Coronary artery (tissue), 2 donors: ENCODE measurements at regions not wholly inside any gene's neighbourhood (a gene's known extent, or its start where the extent isn't known, plus 50 kb on each side); places are given as distances from the start of the nearest gene placed in this dataset.

Source experiments
- DNase-seq: peaks from one replicate; pipeline ENCODE4 v3.0.0-alpha.2; 2017; ENCODE audit warnings: low spot score
- H3K27ac ChIP-seq, 2 donors: fragments of 200-600 bp; sonication (generic); one replicate each; pipeline ENCODE4 v1.5.1; 2016 to 2019
- H3K4me3 ChIP-seq: fragments of 200-600 bp; sonication (generic); 2 replicates; pipeline ENCODE4 v1.5.1; 2016; ENCODE audit warnings: mild to moderate bottlenecking, moderate library complexity
- TF ChIP-seq, protein P1 (sequence below): fragments of 200-600 bp; sonication (generic); IDR thresholded peaks from one replicate; pipeline ENCODE4 v1.5.1; 2019; ENCODE audit warnings: antibody characterized with exemption

DNA sequence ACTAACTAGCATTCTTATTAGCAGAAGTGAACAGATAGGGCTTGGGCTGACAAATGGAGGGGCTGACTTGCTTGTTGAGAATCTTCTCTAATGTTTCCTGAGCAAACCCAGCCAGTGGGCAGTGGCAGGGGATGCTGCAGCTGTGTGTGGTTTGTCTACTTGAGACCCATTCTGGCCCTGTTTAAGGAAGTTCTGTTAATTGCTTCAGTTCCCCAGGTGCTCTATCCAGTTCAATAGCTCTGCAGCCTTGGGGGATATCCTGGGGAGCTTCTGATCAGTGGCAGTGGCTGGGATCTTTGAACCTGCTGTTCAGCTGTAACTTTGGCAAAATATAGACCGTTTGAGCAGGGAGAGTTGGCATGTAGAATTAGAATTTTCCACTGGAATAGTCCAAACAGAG, 137.4 kb downstream of the ZNF326 start:
- Histone ChIP-seq H3K4me3 (no peak overlapping the region), H3K27ac (no peak overlapping the region)
- TF ChIP-seq, protein P1, sequence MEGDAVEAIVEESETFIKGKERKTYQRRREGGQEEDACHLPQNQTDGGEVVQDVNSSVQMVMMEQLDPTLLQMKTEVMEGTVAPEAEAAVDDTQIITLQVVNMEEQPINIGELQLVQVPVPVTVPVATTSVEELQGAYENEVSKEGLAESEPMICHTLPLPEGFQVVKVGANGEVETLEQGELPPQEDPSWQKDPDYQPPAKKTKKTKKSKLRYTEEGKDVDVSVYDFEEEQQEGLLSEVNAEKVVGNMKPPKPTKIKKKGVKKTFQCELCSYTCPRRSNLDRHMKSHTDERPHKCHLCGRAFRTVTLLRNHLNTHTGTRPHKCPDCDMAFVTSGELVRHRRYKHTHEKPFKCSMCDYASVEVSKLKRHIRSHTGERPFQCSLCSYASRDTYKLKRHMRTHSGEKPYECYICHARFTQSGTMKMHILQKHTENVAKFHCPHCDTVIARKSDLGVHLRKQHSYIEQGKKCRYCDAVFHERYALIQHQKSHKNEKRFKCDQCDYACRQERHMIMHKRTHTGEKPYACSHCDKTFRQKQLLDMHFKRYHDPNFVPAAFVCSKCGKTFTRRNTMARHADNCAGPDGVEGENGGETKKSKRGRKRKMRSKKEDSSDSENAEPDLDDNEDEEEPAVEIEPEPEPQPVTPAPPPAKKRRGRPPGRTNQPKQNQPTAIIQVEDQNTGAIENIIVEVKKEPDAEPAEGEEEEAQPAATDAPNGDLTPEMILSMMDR, result no peak
- no peak for DNase-seq

- Histone ChIP-seq H3K4me3 (no peak overlapping the region), H3K27ac (no peak overlapping the region)
- no peak for DNase-seq
- TF ChIP-seq, protein P1, result no peak
Measured at GRCh38 chr1:90127288-90127953, 132.5 kb downstream of the ZNF326 start.

- Histone ChIP-seq H3K4me3 (no peak overlapping the region), H3K27ac (no peak overlapping the region)
- DNase-seq, result no peak
- TF ChIP-seq, protein P1, result no peak
Measured at GRCh38 chr1:90126834-90127233, 131.9 kb downstream of the ZNF326 start.

DNA sequence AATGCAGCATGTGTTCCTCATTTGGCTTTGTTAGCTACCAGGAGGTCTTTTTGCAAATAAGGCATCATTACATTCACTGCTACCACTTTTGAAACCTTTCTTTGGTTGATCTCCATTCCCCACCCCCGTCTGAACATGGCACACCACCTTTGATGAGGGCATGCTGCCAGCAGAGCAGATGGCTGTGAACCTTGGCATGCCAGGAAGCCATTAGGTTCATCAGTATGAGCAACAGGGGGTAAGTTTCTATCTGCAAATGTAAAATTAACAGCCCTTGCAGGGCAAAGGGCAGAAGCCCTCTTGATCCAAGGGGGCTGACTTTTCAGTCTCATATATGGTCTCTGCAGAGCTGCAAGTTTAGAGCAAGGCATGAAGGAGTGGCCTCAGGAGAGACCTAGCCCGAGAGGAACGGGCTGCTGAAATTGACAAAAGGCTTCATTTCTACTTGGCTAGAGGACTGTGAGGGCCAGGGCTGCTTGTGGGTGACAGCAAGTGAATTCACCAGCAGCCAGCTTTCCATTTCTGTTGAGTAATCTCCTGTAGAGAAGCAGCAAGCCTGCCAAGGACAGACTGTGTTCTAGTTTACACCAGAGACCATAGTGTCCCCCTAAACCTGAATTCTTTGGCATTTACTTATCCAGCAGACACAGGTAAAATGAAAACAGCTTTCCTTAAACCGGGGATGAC, 127.9 kb downstream of the ZNF326 start:
- DNase-seq, result no peak

GRCh38 chr1:90114521-90115141, 119.7 kb downstream of the ZNF326 start:
- Histone ChIP-seq H3K27ac (no peak overlapping the region), H3K4me3 (no peak overlapping the region)
- DNase-seq, result no peak
- TF ChIP-seq, protein P1, result peak; percentile 27

More for the DNA sequence above, 127.9 kb downstream of the ZNF326 start:
- H3K27ac ChIP-seq, result no peak overlapping the region
- TF ChIP-seq, protein P1, result no peak
- no peak overlapping the region for H3K4me3 ChIP-seq

DNA sequence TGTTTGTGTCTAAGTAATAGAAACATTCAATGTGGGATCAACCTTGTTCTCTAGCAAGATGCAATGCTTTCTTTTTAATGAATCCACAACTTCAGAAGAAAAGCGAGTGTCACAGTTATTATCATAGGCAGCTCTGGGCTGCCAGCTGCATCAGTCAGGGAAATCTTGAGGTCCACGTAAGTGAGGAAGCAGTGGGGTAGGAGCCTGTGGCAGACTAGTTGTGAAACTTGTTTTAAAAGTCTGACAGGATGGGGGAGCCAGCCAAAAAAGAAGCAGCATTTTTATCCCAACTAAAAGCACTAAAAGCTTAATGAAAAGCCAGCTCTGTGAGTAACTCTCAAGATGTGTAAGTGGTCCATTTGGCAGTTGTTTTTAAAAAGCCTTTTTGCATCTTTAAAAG, 113.1 kb downstream of the ZNF326 start:
- Histone ChIP-seq H3K27ac (no peak overlapping the region), H3K4me3 (no peak overlapping the region)
- DNase-seq, result no peak
- TF ChIP-seq, protein P1, result no peak
